ENCODE measurements at regions not wholly inside any gene's neighbourhood (a gene's known extent, or its start where the extent isn't known, plus 50 kb on each side); places are given as distances from the start of the nearest gene placed in this dataset.

GRCh38 chr10:78594559-78595268, 474.1 kb upstream of the ZMIZ1 start:
- no peaks in the 10 kb centered on the region for H3K9me2 ChIP-seq
- H3K4me1 ChIP-seq (ENCODE audit: control insufficient read depth in 1 of 2, insufficient read depth in 2 of 2, low read depth in 1 of 2, low read length in 1 of 2) = peaks cover 0 to 19% of the 10 kb centered on the region in 2 experiments; a peak in 2 of 4 replicates
- no peak overlapping the region for H3K4me3 ChIP-seq (ENCODE audit: low read depth in 2 of 2, low read length in 1 of 2)
- no peak overlapping the region for H3K27ac ChIP-seq (ENCODE audit: low read depth in 2 of 2, low read length in 1 of 2)
- no peaks in the 10 kb centered on the region; the same call in 1 of the 2 replicates for H3K27me3 ChIP-seq (ENCODE audit: insufficient read depth)
- no peak overlapping the region for H3K4me2 ChIP-seq
- no peak for TF ChIP-seq USF1 (IDR thresholded peaks at IDR 0.05; ENCODE audit: borderline replicate concordance, low read depth)
- no peak for TF ChIP-seq SMC3 (IDR thresholded peaks at IDR 0.05; ENCODE audit: low read depth, low read length)
- TF ChIP-seq USF2 (IDR thresholded peaks at IDR 0.05; ENCODE audit: borderline replicate concordance, low read depth, low read length) = no peak
- no peak for TF ChIP-seq ELF1 (IDR thresholded peaks at IDR 0.05)
- TF ChIP-seq TCF12 (IDR thresholded peaks at IDR 0.05) = no peak
- TF ChIP-seq IRF3 (IDR thresholded peaks at IDR 0.05; ENCODE audit: low read depth, low read length) = no peak
- no peak for TF ChIP-seq CHD2 (IDR thresholded peaks at IDR 0.05; ENCODE audit: low read length, partially characterized antibody)
- no peak for TF ChIP-seq GATA2 (CRISPR knock-in tag; IDR thresholded peaks at IDR 0.05)
- no peak for TF ChIP-seq TEAD4 (IDR thresholded peaks at IDR 0.05; ENCODE audit: borderline replicate concordance, insufficient read depth)
- no peak for TF ChIP-seq REST (IDR thresholded peaks at IDR 0.05; ENCODE audit: low read depth, low read length)
- no peak for TF ChIP-seq PBX3 (IDR thresholded peaks at IDR 0.05)
- TF ChIP-seq YY1 (IDR thresholded peaks at IDR 0.05; ENCODE audit: low read depth) = no peak
- TF ChIP-seq RXRA (IDR thresholded peaks at IDR 0.05; ENCODE audit: borderline replicate concordance, low read depth) = no peak
- no peak for TF ChIP-seq MEF2A (IDR thresholded peaks at IDR 0.05; ENCODE audit: borderline replicate concordance, low read depth)
- no peak for TF ChIP-seq NFIC (IDR thresholded peaks at IDR 0.05; ENCODE audit: borderline replicate concordance)
- TF ChIP-seq MXI1 (IDR thresholded peaks at IDR 0.05; ENCODE audit: low read depth, low read length) = no peak
- no peak for TF ChIP-seq JUND (IDR thresholded peaks at IDR 0.05)
- TF ChIP-seq GABPA (IDR thresholded peaks at IDR 0.05; ENCODE audit: low read depth) = no peak
- TF ChIP-seq POLR2AphosphoS5 (IDR thresholded peaks at IDR 0.05; ENCODE audit: low read depth, low read length) = no peak
- H2AFZ ChIP-seq (ENCODE audit: low read depth) = no peak overlapping the region
- WGBS (ENCODE audit: low lambda C conversion rate) = 57% methylated on average over 7 of the region's 7 CpGs
- H3K9ac ChIP-seq = no peak overlapping the region
- H3K9me3 ChIP-seq = no peaks in the 10 kb centered on the region
- no peaks in the 10 kb centered on the region for H4K20me1 ChIP-seq (ENCODE audit: insufficient read depth)
- ChIA-PET POLR2A (no interaction called here), CTCF (interaction anchor here (1.4 kb wide), 1 partner anchor 35 kb away, joined by 5 read pairs; no protein-coding TSS in a partner anchor)
- no peaks in the 10 kb centered on the region for H3K79me2 ChIP-seq (ENCODE audit: insufficient read depth)
- H3K36me3 ChIP-seq (replicated peaks in 1 of 2; ENCODE audit: control insufficient read depth in 1 of 2, insufficient read depth in 2 of 2, low read length in 1 of 2) = no peaks in the 10 kb centered on the region
- no peak for DNase-seq
- no peaks in the 10 kb centered on the region for H3F3A ChIP-seq (replicated peaks; ENCODE audit: insufficient read depth)
